ENCODE measurements at regions not wholly inside any gene's neighbourhood (a gene's known extent, or its start where the extent isn't known, plus 50 kb on each side); places are given as distances from the start of the nearest gene placed in this dataset.

DNA sequence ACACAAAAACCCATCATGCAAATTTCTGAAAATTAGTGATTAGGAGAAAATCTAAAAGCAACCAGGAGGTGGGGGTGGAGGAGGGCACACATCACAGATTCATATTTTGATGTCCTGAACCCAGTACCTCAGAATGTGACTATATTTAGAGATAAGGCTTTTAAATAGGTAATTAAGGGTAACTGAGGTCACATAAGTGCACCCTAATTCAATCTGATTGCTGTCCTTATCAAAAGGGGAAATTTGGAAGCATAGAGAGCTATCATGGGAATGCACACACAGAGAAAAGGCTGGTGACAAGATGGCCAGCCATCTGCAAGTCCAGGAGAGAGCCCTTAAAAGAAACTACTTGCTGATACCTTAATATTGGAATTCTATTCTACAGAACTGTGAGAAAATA is 281.8 kb upstream of the UGT8 start:
- intact Hi-C loops (cut with micrococcal nuclease; ENCODE audit: unreplicated experiment) = no loop called here
- POLR2A ChIA-PET = no interaction called here
- TF ChIP-seq CTCF (conservative IDR thresholded peaks at IDR 0.05; ENCODE audit: low read length) = no peak
- no peak for DNase-seq (ENCODE audit: low spot score)
- no TSS peak for BruUV-seq (replicated peaks)
- Histone ChIP-seq H3K36me3 (ENCODE audit: insufficient read depth, low read length) (no peaks in the 10 kb centered on the region), H3K79me2 (ENCODE audit: insufficient read depth, low read depth, low read length) (no peaks in the 10 kb centered on the region), H3K4me1 (ENCODE audit: insufficient read depth, low read length, poor library complexity, severe bottlenecking) (no peaks in the 10 kb centered on the region), H3K4me3 (ENCODE audit: low read depth, low read length, poor library complexity, severe bottlenecking) (no peak overlapping the region), H3K4me2 (ENCODE audit: low read length) (no peak overlapping the region), H2AFZ (ENCODE audit: low read length) (no peak overlapping the region), H3K9me3 (ENCODE audit: low read length) (no peaks in the 10 kb centered on the region), H4K20me1 (ENCODE audit: insufficient read depth, low read length) (no peaks in the 10 kb centered on the region), H3K9me2 (ENCODE audit: insufficient read depth, low read length) (no peaks in the 10 kb centered on the region), H3K27ac (ENCODE audit: low read depth, low read length, poor library complexity, severe bottlenecking) (no peak overlapping the region)
- CTCF ChIA-PET (ENCODE audit: unreplicated experiment) = no interaction called here

GRCh38 chr4:114317564-114317963 is 281.0 kb upstream of the UGT8 start:
- DNase-seq (ENCODE audit: low spot score) = no peak
- no TSS peak for BruUV-seq (replicated peaks)
- CTCF ChIA-PET (ENCODE audit: unreplicated experiment) = no interaction called here
- TF ChIP-seq CTCF (conservative IDR thresholded peaks at IDR 0.05; ENCODE audit: low read length) (no peak), EZH2phosphoT487 (IDR thresholded peaks at IDR 0.05; ENCODE audit: borderline replicate concordance, low read depth, low read length) (no peak)
- no peak overlapping the region for H3K4me3 ChIP-seq (ENCODE audit: low read depth, low read length, poor library complexity, severe bottlenecking)
- no peaks in the 10 kb centered on the region for H3K9me2 ChIP-seq (ENCODE audit: insufficient read depth, low read length)
- H3K36me3 ChIP-seq (ENCODE audit: insufficient read depth, low read length) = no peaks in the 10 kb centered on the region
- H4K20me1 ChIP-seq (ENCODE audit: insufficient read depth, low read length) = no peaks in the 10 kb centered on the region
- H2AFZ ChIP-seq (ENCODE audit: low read length) = no peak overlapping the region
- no peak overlapping the region for H3K27ac ChIP-seq (ENCODE audit: low read depth, low read length, poor library complexity, severe bottlenecking)
- no peaks in the 10 kb centered on the region for H3K9me3 ChIP-seq (ENCODE audit: low read length)
- no peaks in the 10 kb centered on the region for H3K4me1 ChIP-seq (ENCODE audit: insufficient read depth, low read length, poor library complexity, severe bottlenecking)
- POLR2A ChIA-PET = no interaction called here
- no peak overlapping the region for H3K4me2 ChIP-seq (ENCODE audit: low read length)
- no peaks in the 10 kb centered on the region for H3K79me2 ChIP-seq (ENCODE audit: insufficient read depth, low read depth, low read length)
- intact Hi-C loops (cut with micrococcal nuclease; ENCODE audit: unreplicated experiment) = no loop called here

- no TSS peak for BruUV-seq (replicated peaks)
- Histone ChIP-seq H3K9me2 (ENCODE audit: insufficient read depth, low read length) (no peaks in the 10 kb centered on the region), H3K27ac (ENCODE audit: low read depth, low read length, poor library complexity, severe bottlenecking) (no peak overlapping the region), H3K4me3 (ENCODE audit: low read depth, low read length, poor library complexity, severe bottlenecking) (no peak overlapping the region), H4K20me1 (ENCODE audit: insufficient read depth, low read length) (no peaks in the 10 kb centered on the region), H3K4me1 (ENCODE audit: insufficient read depth, low read length, poor library complexity, severe bottlenecking) (no peaks in the 10 kb centered on the region), H3K4me2 (ENCODE audit: low read length) (no peak overlapping the region), H3K9me3 (ENCODE audit: low read length) (no peaks in the 10 kb centered on the region), H3K36me3 (ENCODE audit: insufficient read depth, low read length) (no peaks in the 10 kb centered on the region), H3K79me2 (ENCODE audit: insufficient read depth, low read depth, low read length) (no peaks in the 10 kb centered on the region), H2AFZ (ENCODE audit: low read length) (no peak overlapping the region)
- intact Hi-C loops (cut with micrococcal nuclease; ENCODE audit: unreplicated experiment) = no loop called here
- no peak for DNase-seq (ENCODE audit: low spot score)
- ChIA-PET POLR2A (no interaction called here), CTCF (ENCODE audit: unreplicated experiment) (no interaction called here)
- TF ChIP-seq CTCF (conservative IDR thresholded peaks at IDR 0.05; ENCODE audit: low read length) (no peak), EZH2phosphoT487 (IDR thresholded peaks at IDR 0.05; ENCODE audit: borderline replicate concordance, low read depth, low read length) (no peak)
These were observed 280.3 kb upstream of the UGT8 start for GRCh38 chr4:114318309-114318708.

Data from OCI-LY7 (cell line).